Large intestine (tissue), 3 donors: ENCODE measurements at regions not wholly inside any gene's neighbourhood (a gene's known extent, or its start where the extent isn't known, plus 50 kb on each side); places are given as distances from the start of the nearest gene placed in this dataset.
A peak's percentile ranks its signal among the peaks of the same experiment; 100 is the strongest.

Source experiments
- DNase-seq, 2 donors: peaks; one replicate each; pipeline versions ENCODE4 v3.0.0 to v3.0.0-alpha.2; 2013
- H3K27ac ChIP-seq: one replicate; pipeline ENCODE4 v1.5.1; 2013; ENCODE audit warnings: low read length
- H3K27me3 ChIP-seq: 2 replicates; pipeline ENCODE4 v1.6.1; 2013; ENCODE audit warnings: low read length; ENCODE audit not compliant: control insufficient read depth, insufficient read depth
- H3K36me3 ChIP-seq: 2 replicates; pipeline ENCODE4 v1.6.1; 2013; ENCODE audit warnings: low read length; ENCODE audit not compliant: control insufficient read depth, insufficient read depth
- H3K4me1 ChIP-seq: one replicate; pipeline ENCODE4 v1.6.1; 2013; ENCODE audit warnings: low read length; ENCODE audit not compliant: control insufficient read depth, insufficient read depth
- H3K4me3 ChIP-seq: one replicate; pipeline ENCODE4 v1.5.1; 2013; ENCODE audit warnings: low read length
- H3K9me3 ChIP-seq: one replicate; pipeline ENCODE4 v1.6.1; 2013; ENCODE audit warnings: mild to moderate bottlenecking, low read depth, low read length, moderate library complexity; ENCODE audit not compliant: control insufficient read depth
- WGBS: methylation state at CpG from one replicate; pipeline ENCODE4 v1.1.5; 2013; ENCODE audit warnings: low lambda C conversion rate; ENCODE audit not compliant: insufficient coverage; 5-methylcytosine and 5-hydroxymethylcytosine counted together

DNA sequence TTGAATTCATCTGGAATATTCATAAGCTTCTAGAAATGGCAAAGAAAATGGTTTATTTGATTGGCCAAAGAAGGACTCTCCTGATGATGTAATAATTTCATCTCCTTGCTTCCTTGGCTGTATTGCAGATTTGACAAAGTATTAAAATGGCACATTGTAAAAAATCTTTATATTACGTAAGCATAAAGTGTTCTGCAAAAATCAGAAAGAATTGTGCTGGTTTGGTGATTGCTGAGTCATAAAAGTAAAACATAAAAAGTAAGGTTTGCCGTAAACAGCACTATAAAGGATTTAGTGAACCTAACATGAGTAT lies 255.9 kb upstream of the RREB1 start:
- no peaks in the 10 kb centered on the region for H3K9me3 ChIP-seq
- peaks cover 12% of the 10 kb centered on the region for H3K4me1 ChIP-seq
- H3K4me3 ChIP-seq: no peak overlapping the region
- peak overlapping the region; percentile 34 for H3K27ac ChIP-seq
- DNase-seq: no peak
- 71% methylated on average over 2 of the region's 2 CpGs for WGBS
- H3K36me3 ChIP-seq: no peaks in the 10 kb centered on the region
- no peaks in the 10 kb centered on the region for H3K27me3 ChIP-seq

- Histone ChIP-seq H3K4me3 (peak overlapping the region; percentile 2), H3K27me3 (no peaks in the 10 kb centered on the region), H3K4me1 (peaks cover 21% of the 10 kb centered on the region), H3K9me3 (no peaks in the 10 kb centered on the region), H3K27ac (peak overlapping the region; percentile 13), H3K36me3 (no peaks in the 10 kb centered on the region)
- no CpG with 5 or more reads among the region's 23 CpGs for WGBS
- peak; percentile 76 to 89 for DNase-seq
Measured at GRCh38 chr6:6856538-6857523, 250.9 kb upstream of the RREB1 start.

- Histone ChIP-seq H3K27me3 (no peaks in the 10 kb centered on the region), H3K36me3 (no peaks in the 10 kb centered on the region), H3K9me3 (no peaks in the 10 kb centered on the region), H3K4me3 (no peak overlapping the region), H3K27ac (no peak overlapping the region), H3K4me1 (peaks cover 19% of the 10 kb centered on the region)
- no CpG with 5 or more reads among the region's 5 CpGs for WGBS
- no peak for DNase-seq
Measured at GRCh38 chr6:6857528-6857927, 250.2 kb upstream of the RREB1 start.

DNA sequence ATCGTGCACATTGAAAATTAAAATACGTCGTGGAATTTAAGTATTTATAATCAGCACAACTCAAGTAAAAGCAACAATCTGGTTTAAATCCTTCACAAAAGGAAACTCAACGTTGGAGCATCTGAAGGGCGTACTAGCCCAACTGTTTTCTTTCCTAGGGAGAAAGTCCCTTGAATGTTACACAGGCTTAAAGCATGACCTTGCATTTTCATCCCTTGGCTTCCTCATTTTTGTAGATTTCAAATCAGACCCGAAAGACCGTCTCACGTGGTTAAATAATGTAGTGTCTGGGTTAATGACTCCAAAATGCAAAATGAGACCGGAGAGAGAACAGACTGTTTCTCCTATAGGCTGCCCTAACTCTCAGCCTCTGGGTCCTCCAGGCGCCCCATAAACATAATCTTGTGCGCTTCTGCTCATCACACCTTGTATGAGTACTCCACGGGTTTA lies 249.2 kb upstream of the RREB1 start:
- H3K27me3 ChIP-seq: no peaks in the 10 kb centered on the region
- no peak for DNase-seq
- H3K4me3 ChIP-seq: no peak overlapping the region
- no peak overlapping the region for H3K27ac ChIP-seq
- H3K36me3 ChIP-seq: no peaks in the 10 kb centered on the region
- WGBS: no CpG with 5 or more reads among the region's 12 CpGs
- peaks cover 19% of the 10 kb centered on the region for H3K4me1 ChIP-seq
- H3K9me3 ChIP-seq: peaks cover 3% of the 10 kb centered on the region

GRCh38 chr6:6859105-6859504 lies 248.7 kb upstream of the RREB1 start:
- Histone ChIP-seq H3K4me3 (no peak overlapping the region), H3K27me3 (no peaks in the 10 kb centered on the region), H3K27ac (no peak overlapping the region), H3K4me1 (peaks cover 19% of the 10 kb centered on the region), H3K9me3 (peaks cover 5% of the 10 kb centered on the region), H3K36me3 (no peaks in the 10 kb centered on the region)
- WGBS: no CpG with 5 or more reads among the region's 5 CpGs
- DNase-seq: no peak

- H3K27me3 ChIP-seq: no peaks in the 10 kb centered on the region
- H3K4me1 ChIP-seq: peaks cover 19% of the 10 kb centered on the region
- H3K27ac ChIP-seq: no peak overlapping the region
- no peak overlapping the region for H3K4me3 ChIP-seq
- DNase-seq: no peak
- no peaks in the 10 kb centered on the region for H3K36me3 ChIP-seq
- H3K9me3 ChIP-seq: peaks cover 5% of the 10 kb centered on the region
- no CpG with 5 or more reads among the region's 5 CpGs for WGBS
Measured at GRCh38 chr6:6859722-6860121, 248.0 kb upstream of the RREB1 start.

DNA sequence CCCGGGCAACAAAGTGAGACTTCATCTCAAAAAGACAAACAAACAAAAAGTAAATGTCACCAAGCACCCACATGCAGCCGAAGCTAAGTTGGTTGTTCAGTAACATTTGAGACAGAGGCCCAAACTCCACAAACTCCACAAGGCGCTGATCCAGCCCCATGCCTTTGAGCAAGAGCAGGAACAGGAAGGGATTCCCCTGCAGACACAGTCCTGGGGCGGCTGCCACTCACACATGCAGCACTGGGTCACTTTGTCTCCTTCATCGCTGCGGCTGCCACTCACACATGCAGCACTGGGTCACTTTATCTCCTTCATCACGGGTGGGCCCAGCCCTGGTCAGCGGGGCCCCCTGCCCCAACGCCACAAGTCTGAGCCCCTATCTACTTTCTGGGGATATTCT lies 246.9 kb upstream of the RREB1 start:
- H3K4me3 ChIP-seq: no peak overlapping the region
- H3K27ac ChIP-seq: peak overlapping the region; percentile 84
- DNase-seq: no peak
- no CpG with 5 or more reads among the region's 9 CpGs for WGBS
- no peaks in the 10 kb centered on the region for H3K27me3 ChIP-seq
- no peaks in the 10 kb centered on the region for H3K36me3 ChIP-seq
- peaks cover 19% of the 10 kb centered on the region for H3K4me1 ChIP-seq
- H3K9me3 ChIP-seq: peaks cover 5% of the 10 kb centered on the region

GRCh38 chr6:6861351-6861894 lies 246.3 kb upstream of the RREB1 start:
- 60% methylated on average over 1 of the region's 6 CpGs for WGBS
- Histone ChIP-seq H3K4me3 (no peak overlapping the region), H3K9me3 (peaks cover 5% of the 10 kb centered on the region), H3K4me1 (peaks cover 18% of the 10 kb centered on the region), H3K27me3 (no peaks in the 10 kb centered on the region), H3K27ac (peak overlapping the region; percentile 84), H3K36me3 (no peaks in the 10 kb centered on the region)
- DNase-seq: peak; percentile 79 to 95

GRCh38 chr6:6861995-6862394 lies 245.8 kb upstream of the RREB1 start:
- 14% methylated on average over 1 of the region's 4 CpGs for WGBS
- Histone ChIP-seq H3K4me1 (peaks cover 12% of the 10 kb centered on the region), H3K27me3 (no peaks in the 10 kb centered on the region), H3K4me3 (no peak overlapping the region), H3K27ac (peak overlapping the region; percentile 84), H3K36me3 (no peaks in the 10 kb centered on the region), H3K9me3 (peaks cover 5% of the 10 kb centered on the region)
- no peak for DNase-seq

DNA sequence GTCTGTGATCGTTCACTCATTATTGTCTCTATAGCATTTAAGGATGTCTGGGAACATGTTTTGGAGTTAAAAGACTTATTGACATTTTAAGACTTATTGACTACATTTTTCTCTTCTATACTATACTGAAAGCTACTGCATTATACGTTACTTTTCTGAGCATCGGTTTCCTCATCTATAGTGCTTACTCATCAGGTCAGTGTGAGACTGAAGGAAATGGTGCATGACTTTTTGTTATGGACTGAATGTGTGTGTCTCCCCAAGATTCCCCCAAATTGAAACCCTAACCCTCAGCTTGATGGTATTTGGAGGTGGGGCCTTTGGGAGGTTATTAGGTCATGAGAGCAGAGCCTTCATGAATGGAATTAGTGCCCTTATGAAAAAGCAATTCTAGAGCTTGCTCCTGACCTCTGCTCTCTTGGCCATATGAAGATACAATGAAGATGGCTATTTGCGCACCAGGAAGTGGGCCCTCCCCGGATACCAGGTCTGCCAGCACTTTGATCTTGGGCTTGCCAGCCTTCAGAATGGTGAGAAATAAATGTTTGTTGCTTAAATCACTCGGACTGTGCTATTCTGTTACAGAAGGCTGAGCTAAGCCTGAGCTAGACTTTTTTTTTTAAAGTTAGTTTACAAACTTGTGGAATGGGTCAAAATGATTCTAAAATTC lies 243.7 kb upstream of the RREB1 start:
- Histone ChIP-seq H3K4me3 (no peak overlapping the region), H3K9me3 (peaks cover 5% of the 10 kb centered on the region), H3K27ac (no peak overlapping the region), H3K36me3 (no peaks in the 10 kb centered on the region), H3K27me3 (no peaks in the 10 kb centered on the region), H3K4me1 (peaks cover 5% of the 10 kb centered on the region)
- DNase-seq: no peak
- 75% methylated on average over 3 of the region's 6 CpGs for WGBS
